Astrocyte of the cerebellum (primary cell): ENCODE measurements at regions not wholly inside any gene's neighbourhood (a gene's known extent, or its start where the extent isn't known, plus 50 kb on each side); places are given as distances from the start of the nearest gene placed in this dataset.

Source experiments
- DNase-seq: peaks from one replicate; pipeline ENCODE4 v3.0.0-alpha.2; 2011; ENCODE audit warnings: low read depth
- H3K4me3 ChIP-seq: 2 replicates; pipeline ENCODE4 v1.5.1; 2011; ENCODE audit warnings: mild to moderate bottlenecking, low read depth, low read length, moderate library complexity
- CTCF ChIP-seq: IDR thresholded peaks from 2 replicates; pipeline ENCODE4 v1.5.1; 2012; ENCODE audit warnings: low read length, low read depth, moderate library complexity, mild to moderate bottlenecking; ENCODE audit errors: missing control alignments
- in situ Hi-C: cut with HindIII; loops from 2 replicates; pipeline ENCODE4 v1.10.0; 2017; ENCODE audit warnings: low sequenced_read_pairs

- no peak for TF ChIP-seq CTCF
- in situ Hi-C loops, result no loop called here
- H3K4me3 ChIP-seq, result no peak overlapping the region
- no peak for DNase-seq
Observed at GRCh38 chr10:47053081-47053798, 142.0 kb downstream of the PTPN20 start.

- no peak overlapping the region for H3K4me3 ChIP-seq
- no peak for TF ChIP-seq CTCF
- no peak for DNase-seq
- in situ Hi-C loops, result no loop called here
Observed at GRCh38 chr10:47054974-47055373, 143.7 kb downstream of the PTPN20 start.

- no peak for TF ChIP-seq CTCF
- in situ Hi-C loops, result no loop called here
- H3K4me3 ChIP-seq, result no peak overlapping the region
- DNase-seq, result no peak
Observed at GRCh38 chr10:47055386-47056246, 144.4 kb downstream of the PTPN20 start.

GRCh38 chr10:47056247-47056510 is 145.0 kb downstream of the PTPN20 start:
- no peak for TF ChIP-seq CTCF
- H3K4me3 ChIP-seq, result no peak overlapping the region
- DNase-seq, result no peak
- in situ Hi-C loops, result no loop called here

- in situ Hi-C loops, result no loop called here
- DNase-seq, result no peak
- H3K4me3 ChIP-seq, result no peak overlapping the region
- no peak for TF ChIP-seq CTCF
Observed at GRCh38 chr10:47057471-47057870, 146.2 kb downstream of the PTPN20 start.

- TF ChIP-seq CTCF, result no peak
- no peak for DNase-seq
- H3K4me3 ChIP-seq, result no peak overlapping the region
- in situ Hi-C loops, result no loop called here
Observed at GRCh38 chr10:47058032-47058702, 146.9 kb downstream of the PTPN20 start.
